ENCODE measurements at regions not wholly inside any gene's neighbourhood (a gene's known extent, or its start where the extent isn't known, plus 50 kb on each side); places are given as distances from the start of the nearest gene placed in this dataset.
"Not testable (repeated sequence)": the region's sequence is repeated elsewhere in the genome, so short reads cannot be mapped to it uniquely, and the experiment has no call there.

GRCh38 chr4:8961343-8961742, 89.7 kb upstream of the HMX1 start:
- not testable (repeated sequence) for H4K20me1 ChIP-seq (ENCODE audit: control insufficient read depth, insufficient read depth, insufficient read length); H3K9ac ChIP-seq (ENCODE audit: extremely low read depth, insufficient read length, low read length); H2AK5ac ChIP-seq (ENCODE audit: insufficient read length, low read length); H3K4me3 Mint-ChIP-seq; H3K27ac ChIP-seq (ENCODE audit: insufficient read length, low read depth, low read length); H3K23ac ChIP-seq (ENCODE audit: insufficient read length, low read depth, low read length); H4K8ac ChIP-seq (replicated peaks; ENCODE audit: insufficient read length, low read depth, low read length); H3K79me1 ChIP-seq (ENCODE audit: insufficient read depth, low read depth, low read length, poor library complexity, severe bottlenecking); H3T11ph ChIP-seq (ENCODE audit: low read length); H3K79me2 ChIP-seq (ENCODE audit: insufficient read depth, low read length); H3K56ac ChIP-seq (ENCODE audit: insufficient read length, low read depth, low read length); H3K36me3 Mint-ChIP-seq (ENCODE audit: insufficient read depth in 1 of 3, low read depth in 3 of 3); H2BK15ac ChIP-seq (ENCODE audit: low read depth, low read length); H3K18ac ChIP-seq (ENCODE audit: insufficient read length, low read depth, low read length); H3K27me3 ChIP-seq (ENCODE audit: insufficient read depth, low read length); H3K4me1 Mint-ChIP-seq; H3K27ac Mint-ChIP-seq; H3K23me2 ChIP-seq (ENCODE audit: insufficient read length, low read depth, low read length, poor library complexity, severe bottlenecking); H2BK5ac ChIP-seq (ENCODE audit: insufficient read length, low read length); H3K4ac ChIP-seq (ENCODE audit: low read depth, low read length); H3K14ac ChIP-seq (ENCODE audit: insufficient read depth, low read length); H4K91ac ChIP-seq (ENCODE audit: insufficient read length, low read depth, low read length); H2BK20ac ChIP-seq (ENCODE audit: low read depth, low read length, poor library complexity, severe bottlenecking); H2BK12ac ChIP-seq (ENCODE audit: insufficient read length, low read depth, low read length); H4K5ac ChIP-seq (ENCODE audit: insufficient read length, low read depth, low read length); H3K9me3 ChIP-seq (ENCODE audit: control insufficient read depth, low read depth, low read length); H2BK120ac ChIP-seq (ENCODE audit: low read depth, low read length, poor library complexity, severe bottlenecking); H2AFZ ChIP-seq (ENCODE audit: low read length); H3K4me1 ChIP-seq (ENCODE audit: insufficient read depth, low read length); H3K4me2 ChIP-seq (ENCODE audit: insufficient read depth, insufficient read length, low read length)
- WGBS (ENCODE audit: extremely low coverage, insufficient read length, low lambda C conversion rate), result no CpG with 5 or more reads among the region's 11 CpGs
- Mint-ChIP-seq H3K27me3 (ENCODE audit: low read depth) (peaks cover 52% of the 10 kb centered on the region), H3K9me3 (peaks cover 11 to 46% of the 10 kb centered on the region in 2 experiments; a peak in 4 of 5 replicates)
- peak; percentile 79 for DNase-seq
- peak; percentile 68 for TF ChIP-seq CTCF (conservative IDR thresholded peaks at IDR 0.05)

- H3K27ac ChIP-seq (ENCODE audit: insufficient read length, low read depth, low read length); H3K23me2 ChIP-seq (ENCODE audit: insufficient read length, low read depth, low read length, poor library complexity, severe bottlenecking); H3K23ac ChIP-seq (ENCODE audit: insufficient read length, low read depth, low read length); H3K14ac ChIP-seq (ENCODE audit: insufficient read depth, low read length); H4K91ac ChIP-seq (ENCODE audit: insufficient read length, low read depth, low read length); DNase-seq; H3K79me2 ChIP-seq (ENCODE audit: insufficient read depth, low read length); H4K8ac ChIP-seq (replicated peaks; ENCODE audit: insufficient read length, low read depth, low read length); H3K4me1 Mint-ChIP-seq; H3K27me3 ChIP-seq (ENCODE audit: insufficient read depth, low read length); H3K27ac Mint-ChIP-seq; H3K4ac ChIP-seq (ENCODE audit: low read depth, low read length); H3K36me3 Mint-ChIP-seq (ENCODE audit: insufficient read depth in 1 of 3, low read depth in 3 of 3); H2BK5ac ChIP-seq (ENCODE audit: insufficient read length, low read length); H2BK12ac ChIP-seq (ENCODE audit: insufficient read length, low read depth, low read length); H3K18ac ChIP-seq (ENCODE audit: insufficient read length, low read depth, low read length); H3K56ac ChIP-seq (ENCODE audit: insufficient read length, low read depth, low read length); H3K9me3 ChIP-seq (ENCODE audit: control insufficient read depth, low read depth, low read length); H2BK15ac ChIP-seq (ENCODE audit: low read depth, low read length); H2AK5ac ChIP-seq (ENCODE audit: insufficient read length, low read length); H2AFZ ChIP-seq (ENCODE audit: low read length); H3K4me3 Mint-ChIP-seq; H3K9ac ChIP-seq (ENCODE audit: extremely low read depth, insufficient read length, low read length); H4K5ac ChIP-seq (ENCODE audit: insufficient read length, low read depth, low read length); H3K79me1 ChIP-seq (ENCODE audit: insufficient read depth, low read depth, low read length, poor library complexity, severe bottlenecking); H4K20me1 ChIP-seq (ENCODE audit: control insufficient read depth, insufficient read depth, insufficient read length); H2BK120ac ChIP-seq (ENCODE audit: low read depth, low read length, poor library complexity, severe bottlenecking); H2BK20ac ChIP-seq (ENCODE audit: low read depth, low read length, poor library complexity, severe bottlenecking); H3K4me1 ChIP-seq (ENCODE audit: insufficient read depth, low read length); H3T11ph ChIP-seq (ENCODE audit: low read length); H3K4me2 ChIP-seq (ENCODE audit: insufficient read depth, insufficient read length, low read length): not testable (repeated sequence)
- peaks cover 57% of the 10 kb centered on the region for H3K27me3 Mint-ChIP-seq (ENCODE audit: low read depth)
- WGBS (ENCODE audit: extremely low coverage, insufficient read length, low lambda C conversion rate), result no CpG with 5 or more reads among the region's 18 CpGs
- peaks cover 18 to 40% of the 10 kb centered on the region in 2 experiments for H3K9me3 Mint-ChIP-seq
These were observed 87.8 kb upstream of the HMX1 start for GRCh38 chr4:8959471-8959870.

Measured in H9 (cell line).